Heart left ventricle (tissue), 16 donors: ENCODE measurements at regions not wholly inside any gene's neighbourhood (a gene's known extent, or its start where the extent isn't known, plus 50 kb on each side); places are given as distances from the start of the nearest gene placed in this dataset.

ENCODE experiments used
- ATAC-seq, 4 donors: fragments of 200-7000 bp; cut with Tn5 transposase; one replicate each; pipeline ENCODE4 v1.9.1; 2020 to 2022; ENCODE audit warnings: moderate library complexity in 4 of 4, mild to moderate bottlenecking in 3 of 4, moderate number of reproducible peaks in 1 of 4
- DNase-seq, 5 donors: peaks; one replicate each; pipeline ENCODE4 v3.0.0-alpha.2; 2020
- H3K27ac ChIP-seq, 12 donors: fragments of 200-600 bp; sonication (generic) in 4 of 12; one replicate each; pipeline versions ENCODE4 v1.5.0 to v1.8.0; 2016 to 2022; ENCODE audit warnings: mild to moderate bottlenecking in 2 of 12
- H3K27me3 ChIP-seq, 9 donors: fragments of 200-600 bp; sonication (generic) in 2 of 9; one replicate each; pipeline versions ENCODE4 v1.5.1 to v1.8.0; 2016 to 2022; ENCODE audit warnings: mild to moderate bottlenecking in 3 of 9
- H3K36me3 ChIP-seq, 9 donors: fragments of 200-600 bp; sonication (generic) in 2 of 9; one replicate each; pipeline versions ENCODE4 v1.5.0 to v1.8.0; 2018 to 2022; ENCODE audit warnings: mild to moderate bottlenecking in 2 of 9
- H3K4me1 ChIP-seq, 12 donors: fragments of 200-600 bp; sonication (generic) in 4 of 12; one replicate each; pipeline versions ENCODE4 v1.5.0 to v1.8.0; 2016 to 2022; ENCODE audit warnings: mild to moderate bottlenecking in 3 of 12
- H3K4me3 ChIP-seq, 12 donors: fragments of 200-600 bp; sonication (generic) in 4 of 12; one replicate each; pipeline versions ENCODE4 v1.5.0 to v1.8.0; 2017 to 2022; ENCODE audit warnings: mild to moderate bottlenecking in 9 of 12, moderate library complexity in 4 of 12
- H3K9me3 ChIP-seq, 12 donors: fragments of 200-600 bp; sonication (generic) in 4 of 12; one replicate each; pipeline versions ENCODE4 v1.5.0 to v1.8.0; 2016 to 2022; ENCODE audit warnings: mild to moderate bottlenecking in 1 of 12
- CTCF ChIP-seq, 12 donors: fragments of 200-600 bp; sonication (generic) in 4 of 12; IDR thresholded peaks; one replicate each; pipeline versions ENCODE4 v1.5.0 to v1.8.0; 2018 to 2022; ENCODE audit warnings: antibody characterized with exemption in 12 of 12, mild to moderate bottlenecking in 5 of 12
- POLR2A ChIP-seq, 2 donors: fragments of 450-650 bp; IDR thresholded peaks; one replicate each; pipeline ENCODE4 v1.6.1; 2017; ENCODE audit warnings: antibody characterized with exemption in 2 of 2, mild to moderate bottlenecking in 2 of 2, moderate library complexity in 2 of 2
- whole genome bisulfite sequencing, 4 donors: extraction: QIAGEN DNeasy Blood & Tissue Kit in 2 of 4; methylation state at CpG; one replicate each; pipeline versions ENCODE4 v1.1.5 to v1.1.7; 2013 to 2018; 5-methylcytosine and 5-hydroxymethylcytosine counted together
- intact Hi-C, 10 donors: fragments of 100-400 bp; cut with DNase I; formaldehyde crosslinking; loops; one replicate each; pipeline versions ENCODE4 v1.11.1 to v1.14.2; 2022
- donor health status: ischemic (EF 13 %, LVEDD 7.1; RV severe dilation, severe dysfunction).
- donor health status: healthy with polysubstance abuse.
- donor health status: DM: no; HTN: yes; CAD: no.
- donor health status: DM: no; HTN: no; CAD: no.
- donor health status: ischemic (EF 25% LVEDD 6.9; RV normal size, moderate dysfunction).
- donor health status: ischemic (EF 25% LVEDD 5.7; RV mildly dilated, moderate dysfunction).
- donor health status: healthy.
- donor health status: DM: yes; HTN: yes; CAD: no.
- donor health status: ischemic (EF 35%, LVEDD 5.7; RV mildly dilated, moderate dysfunction).
- donor health status: nonischemic (EF 11% LVEDD 7.7; RV severe dilation, severe dysfunction).
- donor health status: DM: yes; HTN: yes; CAD: no.
- donor health status: PGD.
- donor health status: ischemic (EF 29% LVEDD 5.4; RV normal size, mild dysfunction).
- donor health status: nonischemic (EF 23%, LVEDD 6.1; RV moderate dilation, normal function).

- 29 to 40% (median 34%) methylated on average over 4 of the region's 4 CpGs for WGBS, 4 donors
- Histone ChIP-seq H3K9me3 (peaks cover 0 to 8% (median 0%) of the 10 kb centered on the region in 12 donors), H3K27me3 (peaks cover 0 to 9% (median 0%) of the 10 kb centered on the region in 9 donors), H3K36me3 (no peaks in the 10 kb centered on the region), H3K27ac (no peak overlapping the region), H3K4me1 (no peaks in the 10 kb centered on the region), H3K4me3 (no peak overlapping the region)
- no peak for ATAC-seq
- no peak for DNase-seq
- no peak for TF ChIP-seq CTCF (IDR thresholded peaks at IDR 0.05)
- TF ChIP-seq POLR2A (IDR thresholded peaks at IDR 0.05) = no peak
- intact Hi-C loops = no loop called here
These were observed 91.5 kb upstream of the THBS2 start for GRCh38 chr6:169345146-169345545.

- DNase-seq = no peak
- intact Hi-C loops = no loop called here
- Histone ChIP-seq H3K27me3 (peaks cover 0 to 11% (median 0%) of the 10 kb centered on the region in 9 donors), H3K9me3 (peaks cover 0 to 8% (median 0%) of the 10 kb centered on the region in 12 donors), H3K36me3 (no peaks in the 10 kb centered on the region), H3K27ac (peak overlapping the region in 2 of 12 donors; percentile 13 to 16), H3K4me1 (no peaks in the 10 kb centered on the region), H3K4me3 (no peak overlapping the region)
- 40 to 62% (median 54%) methylated on average over 7 of the region's 7 CpGs for WGBS, 4 donors
- ATAC-seq = no peak
- no peak for TF ChIP-seq CTCF (IDR thresholded peaks at IDR 0.05)
- no peak for TF ChIP-seq POLR2A (IDR thresholded peaks at IDR 0.05)
These were observed 91.1 kb upstream of the THBS2 start for GRCh38 chr6:169344750-169345065.

GRCh38 chr6:169343886-169344749, 90.5 kb upstream of the THBS2 start:
- no peak for ATAC-seq
- Histone ChIP-seq H3K9me3 (peaks cover 0 to 5% (median 0%) of the 10 kb centered on the region in 12 donors), H3K4me3 (no peak overlapping the region), H3K4me1 (no peaks in the 10 kb centered on the region), H3K27ac (peak overlapping the region in 2 of 12 donors; percentile 13 to 16), H3K27me3 (peaks cover 0 to 11% (median 0%) of the 10 kb centered on the region in 9 donors), H3K36me3 (no peaks in the 10 kb centered on the region)
- no peak for TF ChIP-seq CTCF (IDR thresholded peaks at IDR 0.05)
- WGBS, 4 donors = 75 to 81% (median 79%) methylated on average over 13 of the region's 13 CpGs
- intact Hi-C loops = no loop called here
- DNase-seq = no peak

GRCh38 chr6:169342710-169343109, 89.1 kb upstream of the THBS2 start:
- H3K27ac ChIP-seq = no peak overlapping the region
- H3K4me3 ChIP-seq = no peak overlapping the region
- H3K9me3 ChIP-seq = peaks cover 0 to 5% (median 0%) of the 10 kb centered on the region in 12 donors
- no peak for DNase-seq
- no peaks in the 10 kb centered on the region for H3K4me1 ChIP-seq
- intact Hi-C loops = no loop called here
- no peaks in the 10 kb centered on the region for H3K36me3 ChIP-seq
- H3K27me3 ChIP-seq = peaks cover 0 to 11% (median 0%) of the 10 kb centered on the region in 9 donors
- 54 to 71% (median 65%) methylated on average over 3 of the region's 3 CpGs for WGBS, 4 donors
- TF ChIP-seq CTCF (IDR thresholded peaks at IDR 0.05) (no peak), POLR2A (IDR thresholded peaks at IDR 0.05) (no peak)
- no peak for ATAC-seq
